K562 (cell line): ENCODE measurements at regions not wholly inside any gene's neighbourhood (a gene's known extent, or its start where the extent isn't known, plus 50 kb on each side); places are given as distances from the start of the nearest gene placed in this dataset.

ENCODE experiments used
- ARID3B ChIP-seq: fragments of 250-450 bp; sonication (Bioruptor Pico); IDR thresholded peaks from 2 replicates; pipeline ENCODE4 v1.4.0; 2020; ENCODE audit warnings: borderline replicate concordance
- DIDO1 ChIP-seq: fragments of 450-650 bp; IDR thresholded peaks from 2 replicates; pipeline ENCODE4 v1.6.1; 2016; ENCODE audit warnings: low read depth, missing biosample characterization, missing genetic modification characterization
- ERF ChIP-seq: fragments of 450-650 bp; formaldehyde crosslinking; IDR thresholded peaks from 2 replicates; pipeline ENCODE4 v1.4.0; 2020; ENCODE audit warnings: mild to moderate bottlenecking, mixed read lengths
- PCBP2 ChIP-seq: fragments of 200-400 bp; formaldehyde crosslinking; IDR thresholded peaks from 2 replicates; pipeline ENCODE4 v1.6.1; 2018; ENCODE audit warnings: low read length, low read depth, mild to moderate bottlenecking, moderate library complexity; ENCODE audit not compliant: poor library complexity, severe bottlenecking
- POLR2H ChIP-seq: IDR thresholded peaks from 2 replicates; pipeline ENCODE4 v1.6.1; 2016; ENCODE audit warnings: missing genetic modification characterization, low read depth, mild to moderate bottlenecking, control low read depth, missing compliant biosample characterization, moderate library complexity
- RAD21 ChIP-seq, 2 experiments: fragments of 250-450 bp in 1 of 2; fragments of 450-650 bp in 1 of 2; sonication (Bioruptor Pico) in 1 of 2; formaldehyde crosslinking in 1 of 2; IDR thresholded peaks in 1 of 2; conservative IDR thresholded peaks in 1 of 2; 2 replicates each; pipeline versions ENCODE4 v1.4.0 to v1.8.0; 2020 to 2022; ENCODE audit warnings: mild to moderate bottlenecking in 2 of 2, moderate library complexity in 1 of 2
- TF ChIP-seq, protein P1 (sequence below), 3 experiments: IDR thresholded peaks in 2 of 3; conservative IDR thresholded peaks in 1 of 3; 2 replicates each; pipeline ENCODE4 v1.5.1; 2011 to 2012; ENCODE audit warnings: low read length in 3 of 3, mild to moderate bottlenecking in 3 of 3, control low read depth in 2 of 3, improper control_type of control experiment in 1 of 3, inconsistent platforms in 1 of 3, low read depth in 1 of 3, mixed read lengths in 1 of 3, moderate library complexity in 1 of 3; ENCODE audit not compliant: insufficient read depth in 2 of 3
- TF ChIP-seq, protein P2 (sequence below): fragments of 250-450 bp; sonication (Bioruptor Pico); IDR thresholded peaks from 2 replicates; pipeline ENCODE4 v1.6.1; 2021; ENCODE audit warnings: mild to moderate bottlenecking

GRCh38 chr3:178170698-178171535 lies 365.3 kb upstream of the KCNMB2 start:
- TF ChIP-seq, protein P1, sequence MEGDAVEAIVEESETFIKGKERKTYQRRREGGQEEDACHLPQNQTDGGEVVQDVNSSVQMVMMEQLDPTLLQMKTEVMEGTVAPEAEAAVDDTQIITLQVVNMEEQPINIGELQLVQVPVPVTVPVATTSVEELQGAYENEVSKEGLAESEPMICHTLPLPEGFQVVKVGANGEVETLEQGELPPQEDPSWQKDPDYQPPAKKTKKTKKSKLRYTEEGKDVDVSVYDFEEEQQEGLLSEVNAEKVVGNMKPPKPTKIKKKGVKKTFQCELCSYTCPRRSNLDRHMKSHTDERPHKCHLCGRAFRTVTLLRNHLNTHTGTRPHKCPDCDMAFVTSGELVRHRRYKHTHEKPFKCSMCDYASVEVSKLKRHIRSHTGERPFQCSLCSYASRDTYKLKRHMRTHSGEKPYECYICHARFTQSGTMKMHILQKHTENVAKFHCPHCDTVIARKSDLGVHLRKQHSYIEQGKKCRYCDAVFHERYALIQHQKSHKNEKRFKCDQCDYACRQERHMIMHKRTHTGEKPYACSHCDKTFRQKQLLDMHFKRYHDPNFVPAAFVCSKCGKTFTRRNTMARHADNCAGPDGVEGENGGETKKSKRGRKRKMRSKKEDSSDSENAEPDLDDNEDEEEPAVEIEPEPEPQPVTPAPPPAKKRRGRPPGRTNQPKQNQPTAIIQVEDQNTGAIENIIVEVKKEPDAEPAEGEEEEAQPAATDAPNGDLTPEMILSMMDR (IDR thresholded peaks at IDR 0.05 in 2 of 3, conservative IDR thresholded peaks at IDR 0.05 in 1 of 3; ENCODE audit: insufficient read depth in 2 of 3, low read depth in 1 of 3, low read length in 3 of 3) = no peak
- TF ChIP-seq, protein P2, sequence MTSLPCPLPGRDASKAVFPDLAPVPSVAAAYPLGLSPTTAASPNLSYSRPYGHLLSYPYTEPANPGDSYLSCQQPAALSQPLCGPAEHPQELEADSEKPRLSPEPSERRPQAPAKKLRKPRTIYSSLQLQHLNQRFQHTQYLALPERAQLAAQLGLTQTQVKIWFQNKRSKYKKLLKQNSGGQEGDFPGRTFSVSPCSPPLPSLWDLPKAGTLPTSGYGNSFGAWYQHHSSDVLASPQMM = no peak
- TF ChIP-seq DIDO1 (tag) = no peak
- TF ChIP-seq ERF = no peak
- peak; percentile 31 to 39; a peak in 1 of 4 replicates for TF ChIP-seq RAD21 (CRISPR knock-in tag; conservative IDR thresholded peaks at IDR 0.05 in 1 of 2, IDR thresholded peaks at IDR 0.05 in 1 of 2)
- peak; percentile 58 for TF ChIP-seq POLR2H
- TF ChIP-seq ARID3B (CRISPR knock-in tag) = no peak
- no peak for TF ChIP-seq PCBP2
